ENCODE measurements at regions not wholly inside any gene's neighbourhood (a gene's known extent, or its start where the extent isn't known, plus 50 kb on each side); places are given as distances from the start of the nearest gene placed in this dataset.

- no peak for TF ChIP-seq POLR2AphosphoS5 (IDR thresholded peaks at IDR 0.05; ENCODE audit: low read depth, low read length)
- TF ChIP-seq TAF1 (IDR thresholded peaks at IDR 0.05; ENCODE audit: borderline replicate concordance, low read depth, low read length) = no peak
- no peak for TF ChIP-seq POLR2A (IDR thresholded peaks at IDR 0.05; ENCODE audit: low read depth, low read length)
Observed at GRCh38 chr18:56200381-56200911, 437.9 kb downstream of the TXNL1 start.

Measured in GM12892 (cell line).